Panc1 (cell line): ENCODE measurements at regions not wholly inside any gene's neighbourhood (a gene's known extent, or its start where the extent isn't known, plus 50 kb on each side); places are given as distances from the start of the nearest gene placed in this dataset.

Experiments used
- POLR2AphosphoS5 ChIP-seq: IDR thresholded peaks from 2 replicates; pipeline ENCODE4 v1.6.1; 2012; ENCODE audit warnings: mild to moderate bottlenecking, low read depth, low read length, moderate library complexity
- SIN3A ChIP-seq: IDR thresholded peaks from 2 replicates; pipeline ENCODE4 v1.6.1; 2012; ENCODE audit warnings: low read depth, mild to moderate bottlenecking, low read length, moderate library complexity, borderline replicate concordance; ENCODE audit not compliant: insufficient read depth
- TCF7L2 ChIP-seq: IDR thresholded peaks from 2 replicates; pipeline ENCODE4 v1.6.1; 2011; ENCODE audit warnings: mild to moderate bottlenecking, low read depth, low read length, inconsistent platforms
- TF ChIP-seq, protein P1 (sequence below), 2 experiments: IDR thresholded peaks; 2 replicates each; pipeline ENCODE4 v1.6.1; 2011 to 2012; ENCODE audit warnings: low read depth in 2 of 2, control low read depth in 1 of 2, low read length in 1 of 2, mild to moderate bottlenecking in 1 of 2, moderate library complexity in 1 of 2; ENCODE audit not compliant: insufficient read depth in 1 of 2
- TF ChIP-seq, protein P2 (sequence below): fragments of 450-650 bp; IDR thresholded peaks from 2 replicates; pipeline ENCODE4 v1.5.1; 2017; ENCODE audit warnings: mild to moderate bottlenecking

DNA sequence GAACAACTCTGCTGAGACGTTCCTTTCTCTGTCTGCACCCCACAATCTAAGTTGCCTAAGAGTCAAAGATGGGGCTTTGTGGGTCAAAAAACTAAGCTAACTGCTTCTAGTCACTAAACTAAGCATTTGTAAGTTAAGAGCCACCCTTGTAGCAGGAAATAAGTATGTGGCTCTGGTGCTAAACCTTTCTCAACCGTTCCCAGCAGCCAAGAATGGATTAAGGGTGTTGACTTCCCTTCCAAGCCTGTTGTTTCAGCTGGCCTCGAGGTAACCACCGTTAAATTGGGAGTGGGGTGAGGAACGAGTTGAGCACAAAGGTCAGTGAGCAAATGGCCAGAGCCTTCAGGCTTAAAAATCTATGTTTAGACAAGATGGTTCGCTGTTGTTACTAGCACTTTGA lies 169.1 kb downstream of the TRIM33 start:
- TF ChIP-seq, protein P1, sequence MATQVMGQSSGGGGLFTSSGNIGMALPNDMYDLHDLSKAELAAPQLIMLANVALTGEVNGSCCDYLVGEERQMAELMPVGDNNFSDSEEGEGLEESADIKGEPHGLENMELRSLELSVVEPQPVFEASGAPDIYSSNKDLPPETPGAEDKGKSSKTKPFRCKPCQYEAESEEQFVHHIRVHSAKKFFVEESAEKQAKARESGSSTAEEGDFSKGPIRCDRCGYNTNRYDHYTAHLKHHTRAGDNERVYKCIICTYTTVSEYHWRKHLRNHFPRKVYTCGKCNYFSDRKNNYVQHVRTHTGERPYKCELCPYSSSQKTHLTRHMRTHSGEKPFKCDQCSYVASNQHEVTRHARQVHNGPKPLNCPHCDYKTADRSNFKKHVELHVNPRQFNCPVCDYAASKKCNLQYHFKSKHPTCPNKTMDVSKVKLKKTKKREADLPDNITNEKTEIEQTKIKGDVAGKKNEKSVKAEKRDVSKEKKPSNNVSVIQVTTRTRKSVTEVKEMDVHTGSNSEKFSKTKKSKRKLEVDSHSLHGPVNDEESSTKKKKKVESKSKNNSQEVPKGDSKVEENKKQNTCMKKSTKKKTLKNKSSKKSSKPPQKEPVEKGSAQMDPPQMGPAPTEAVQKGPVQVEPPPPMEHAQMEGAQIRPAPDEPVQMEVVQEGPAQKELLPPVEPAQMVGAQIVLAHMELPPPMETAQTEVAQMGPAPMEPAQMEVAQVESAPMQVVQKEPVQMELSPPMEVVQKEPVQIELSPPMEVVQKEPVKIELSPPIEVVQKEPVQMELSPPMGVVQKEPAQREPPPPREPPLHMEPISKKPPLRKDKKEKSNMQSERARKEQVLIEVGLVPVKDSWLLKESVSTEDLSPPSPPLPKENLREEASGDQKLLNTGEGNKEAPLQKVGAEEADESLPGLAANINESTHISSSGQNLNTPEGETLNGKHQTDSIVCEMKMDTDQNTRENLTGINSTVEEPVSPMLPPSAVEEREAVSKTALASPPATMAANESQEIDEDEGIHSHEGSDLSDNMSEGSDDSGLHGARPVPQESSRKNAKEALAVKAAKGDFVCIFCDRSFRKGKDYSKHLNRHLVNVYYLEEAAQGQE (IDR thresholded peaks at IDR 0.05; ENCODE audit: insufficient read depth in 1 of 2, low read depth in 2 of 2, low read length in 1 of 2), result no peak
- TF ChIP-seq, protein P2, sequence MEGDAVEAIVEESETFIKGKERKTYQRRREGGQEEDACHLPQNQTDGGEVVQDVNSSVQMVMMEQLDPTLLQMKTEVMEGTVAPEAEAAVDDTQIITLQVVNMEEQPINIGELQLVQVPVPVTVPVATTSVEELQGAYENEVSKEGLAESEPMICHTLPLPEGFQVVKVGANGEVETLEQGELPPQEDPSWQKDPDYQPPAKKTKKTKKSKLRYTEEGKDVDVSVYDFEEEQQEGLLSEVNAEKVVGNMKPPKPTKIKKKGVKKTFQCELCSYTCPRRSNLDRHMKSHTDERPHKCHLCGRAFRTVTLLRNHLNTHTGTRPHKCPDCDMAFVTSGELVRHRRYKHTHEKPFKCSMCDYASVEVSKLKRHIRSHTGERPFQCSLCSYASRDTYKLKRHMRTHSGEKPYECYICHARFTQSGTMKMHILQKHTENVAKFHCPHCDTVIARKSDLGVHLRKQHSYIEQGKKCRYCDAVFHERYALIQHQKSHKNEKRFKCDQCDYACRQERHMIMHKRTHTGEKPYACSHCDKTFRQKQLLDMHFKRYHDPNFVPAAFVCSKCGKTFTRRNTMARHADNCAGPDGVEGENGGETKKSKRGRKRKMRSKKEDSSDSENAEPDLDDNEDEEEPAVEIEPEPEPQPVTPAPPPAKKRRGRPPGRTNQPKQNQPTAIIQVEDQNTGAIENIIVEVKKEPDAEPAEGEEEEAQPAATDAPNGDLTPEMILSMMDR, result no peak
- no peak for TF ChIP-seq TCF7L2
- no peak for TF ChIP-seq POLR2AphosphoS5
- TF ChIP-seq SIN3A, result no peak
